AG04449 (cell line): ENCODE measurements at regions not wholly inside any gene's neighbourhood (a gene's known extent, or its start where the extent isn't known, plus 50 kb on each side); places are given as distances from the start of the nearest gene placed in this dataset.
A peak's percentile ranks its signal among the peaks of the same experiment; 100 is the strongest.
"Not testable (repeated sequence)": the region's sequence is repeated elsewhere in the genome, so short reads cannot be mapped to it uniquely, and the experiment has no call there.

Experiments
- CTCF ChIA-PET: fragments of 350-600 bp; formaldehyde crosslinking; extraction: SDS; loops from one replicate; lab custom pipeline; 2021; ENCODE audit warnings: antibody characterized with exemption; lab: Yijun Ruan, JAX
- POLR2A ChIA-PET: fragments of 400-600, 350-600 bp; formaldehyde crosslinking; extraction: SDS; loops from one replicate; lab custom pipeline; 2020; ENCODE audit warnings: antibody characterized with exemption, inconsistent platforms; lab: Yijun Ruan, JAX
- DNase-seq: peaks from one replicate; pipeline ENCODE4 v3.0.0-alpha.2; 2010; ENCODE audit warnings: low read depth, low spot score
- H3K4me3 ChIP-seq: 2 replicates; pipeline ENCODE4 v1.5.1; 2011; ENCODE audit warnings: low read depth, mild to moderate bottlenecking, control low read depth, low read length
- TF ChIP-seq, protein P1 (sequence below): IDR thresholded peaks from one replicate; pipeline ENCODE4 v1.5.1; 2011; ENCODE audit warnings: mild to moderate bottlenecking, moderate library complexity, low read length, control low read depth, inconsistent platforms; ENCODE audit not compliant: insufficient read depth; ENCODE audit errors: missing control alignments

DNA sequence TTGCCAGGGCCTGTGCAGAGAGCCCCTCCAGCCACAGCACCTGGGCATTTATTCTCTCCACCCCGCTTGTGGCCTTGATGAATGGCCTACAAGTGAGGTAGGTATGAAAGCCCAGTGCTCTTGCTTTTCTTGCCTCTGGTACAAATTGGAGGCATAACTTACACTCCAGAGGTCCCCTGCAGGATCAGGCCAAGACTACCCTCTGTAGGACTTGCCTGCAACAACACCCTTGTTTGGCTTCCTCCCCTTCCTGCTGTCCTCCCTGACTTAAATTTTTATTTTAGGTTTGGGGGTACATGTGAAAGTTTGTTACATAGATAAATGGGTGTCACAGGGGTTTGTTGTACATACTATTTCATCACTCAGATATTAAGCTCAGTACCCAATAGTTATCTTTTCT, 95.7 kb downstream of the CDC42EP3 start:
- ChIA-PET POLR2A (no interaction called here), CTCF (interaction anchor here (0.9 to 2.2 kb wide), 2 partner anchors 12 to 161 kb away, joined by 3 to 7 read pairs; no protein-coding TSS in a partner anchor)
- DNase-seq = no peak
- no peak overlapping the region for H3K4me3 ChIP-seq
- TF ChIP-seq, protein P1, sequence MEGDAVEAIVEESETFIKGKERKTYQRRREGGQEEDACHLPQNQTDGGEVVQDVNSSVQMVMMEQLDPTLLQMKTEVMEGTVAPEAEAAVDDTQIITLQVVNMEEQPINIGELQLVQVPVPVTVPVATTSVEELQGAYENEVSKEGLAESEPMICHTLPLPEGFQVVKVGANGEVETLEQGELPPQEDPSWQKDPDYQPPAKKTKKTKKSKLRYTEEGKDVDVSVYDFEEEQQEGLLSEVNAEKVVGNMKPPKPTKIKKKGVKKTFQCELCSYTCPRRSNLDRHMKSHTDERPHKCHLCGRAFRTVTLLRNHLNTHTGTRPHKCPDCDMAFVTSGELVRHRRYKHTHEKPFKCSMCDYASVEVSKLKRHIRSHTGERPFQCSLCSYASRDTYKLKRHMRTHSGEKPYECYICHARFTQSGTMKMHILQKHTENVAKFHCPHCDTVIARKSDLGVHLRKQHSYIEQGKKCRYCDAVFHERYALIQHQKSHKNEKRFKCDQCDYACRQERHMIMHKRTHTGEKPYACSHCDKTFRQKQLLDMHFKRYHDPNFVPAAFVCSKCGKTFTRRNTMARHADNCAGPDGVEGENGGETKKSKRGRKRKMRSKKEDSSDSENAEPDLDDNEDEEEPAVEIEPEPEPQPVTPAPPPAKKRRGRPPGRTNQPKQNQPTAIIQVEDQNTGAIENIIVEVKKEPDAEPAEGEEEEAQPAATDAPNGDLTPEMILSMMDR = peak; percentile 15

DNA sequence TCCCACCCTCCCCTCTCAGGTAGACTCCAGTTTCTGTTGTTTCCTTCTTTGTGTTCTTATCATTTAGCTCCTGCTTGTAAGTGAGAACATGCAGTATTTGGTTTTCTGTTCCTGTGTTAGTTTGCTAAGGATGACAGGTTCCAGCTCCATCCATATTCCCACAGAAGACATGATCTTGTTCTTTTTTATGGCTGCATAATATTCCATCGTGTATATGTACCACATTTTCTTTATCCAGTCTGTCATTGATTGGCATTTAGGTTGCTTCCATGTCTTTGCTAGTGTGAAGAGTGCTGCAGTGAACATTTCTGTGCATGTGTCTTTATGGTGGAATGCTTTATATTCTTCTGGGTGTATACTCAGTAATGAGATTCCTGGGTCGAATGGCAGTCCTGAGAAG, 95.2 kb downstream of the CDC42EP3 start:
- POLR2A ChIA-PET, H3K4me3 ChIP-seq, DNase-seq: not testable (repeated sequence)
- CTCF ChIA-PET = interaction anchor here (0.9 to 2.2 kb wide), 2 partner anchors 12 to 162 kb away, joined by 3 to 7 read pairs; no protein-coding TSS in a partner anchor

DNA sequence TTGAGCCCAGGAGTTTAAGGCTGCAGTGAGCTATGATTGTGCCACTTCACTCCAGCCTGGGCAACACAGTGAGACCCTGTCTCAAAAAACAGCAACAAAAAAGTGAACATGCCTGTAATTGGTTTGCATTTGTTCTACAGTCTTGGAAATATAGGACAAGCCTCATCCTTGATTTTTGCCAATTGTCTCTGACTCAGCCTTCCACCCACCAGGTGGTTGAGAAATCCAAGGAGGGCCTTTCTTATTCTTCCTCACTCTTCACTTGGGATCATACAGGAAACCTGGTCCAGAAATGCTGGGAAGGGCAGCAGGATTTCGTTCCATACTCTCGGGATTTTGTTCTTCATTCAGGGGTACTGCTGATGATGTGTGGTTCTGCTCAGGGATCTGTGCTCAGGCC, 94.6 kb downstream of the CDC42EP3 start:
- H3K4me3 ChIP-seq = no peak overlapping the region
- TF ChIP-seq, protein P1 = no peak
- CTCF ChIA-PET = no interaction called here
- no peak for DNase-seq
- POLR2A ChIA-PET = no interaction called here

- TF ChIP-seq, protein P1 = no peak
- POLR2A ChIA-PET = no interaction called here
- no peak overlapping the region for H3K4me3 ChIP-seq
- no peak for DNase-seq
- CTCF ChIA-PET = interaction anchor here (0.6 to 2.1 kb wide), 2 partner anchors 253 to 299 kb away, joined by 3 to 4 read pairs; no protein-coding TSS in a partner anchor
Observed at GRCh38 chr2:37579192-37579713, 92.2 kb downstream of the CDC42EP3 start.

DNA sequence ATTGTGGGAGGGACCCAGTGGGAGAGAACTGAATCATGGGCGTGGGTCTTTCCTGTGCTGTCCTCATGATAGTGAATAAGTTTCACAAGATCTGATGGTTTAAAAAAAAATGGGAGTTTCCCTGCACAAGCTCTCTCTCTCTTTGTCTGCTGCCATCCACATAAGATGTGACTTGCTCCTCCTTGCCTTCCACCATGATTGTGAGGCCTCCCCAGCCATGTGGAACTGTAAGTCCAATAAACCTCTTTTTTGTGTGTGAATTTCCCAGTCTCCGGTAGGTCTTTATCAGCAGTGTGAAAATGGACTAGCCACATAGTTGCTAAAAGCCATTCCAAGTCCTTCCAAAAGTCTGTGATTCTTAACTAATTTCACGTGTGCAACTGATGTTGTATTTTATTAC, 91.5 kb downstream of the CDC42EP3 start:
- DNase-seq, POLR2A ChIA-PET, H3K4me3 ChIP-seq: not testable (repeated sequence)
- CTCF ChIA-PET = interaction anchor here (1.0 kb wide), 1 partner anchor 165 kb away, joined by 3 read pairs; no protein-coding TSS in a partner anchor

- H3K4me3 ChIP-seq = no peak overlapping the region
- TF ChIP-seq, protein P1 = no peak
- CTCF ChIA-PET = no interaction called here
- POLR2A ChIA-PET = interaction anchor here (0.6 to 1.2 kb wide), 2 partner anchors 57 to 89 kb away, joined by 4 read pairs; no protein-coding TSS in a partner anchor
- no peak for DNase-seq
Observed at GRCh38 chr2:37581433-37581832, 90.0 kb downstream of the CDC42EP3 start.

- H3K4me3 ChIP-seq = no peak overlapping the region
- ChIA-PET POLR2A (interaction anchor here (0.5 to 1.3 kb wide), 5 partner anchors 9 to 59 kb away, joined by 3 to 5 read pairs (median 4); no protein-coding TSS in a partner anchor), CTCF (interaction anchor here (0.9 to 1.6 kb wide), 7 partner anchors 11 to 294 kb away, joined by 3 to 6 read pairs (median 3); no protein-coding TSS in a partner anchor)
- no peak for DNase-seq
- TF ChIP-seq, protein P1 = no peak
Observed at GRCh38 chr2:37582481-37583220, 88.8 kb downstream of the CDC42EP3 start.
